Right lobe of liver (tissue), 4 donors: ENCODE measurements at regions not wholly inside any gene's neighbourhood (a gene's known extent, or its start where the extent isn't known, plus 50 kb on each side); places are given as distances from the start of the nearest gene placed in this dataset.

ENCODE experiments used
- CTCF ChIP-seq, 4 donors: fragments of 200-600 bp in 3 of 4; fragments of 450-650 bp in 1 of 4; IDR thresholded peaks; one replicate each; pipeline versions ENCODE4 v1.5.1 to v1.8.0; 2016 to 2022; ENCODE audit warnings: antibody characterized with exemption in 4 of 4, mild to moderate bottlenecking in 2 of 4
- POLR2A ChIP-seq: fragments of 450-650 bp; IDR thresholded peaks from one replicate; pipeline ENCODE4 v1.6.1; 2017; ENCODE audit warnings: antibody characterized with exemption, mild to moderate bottlenecking
- donor health status: DM: no; HTN: no; CAD: no.
- donor health status: DM: no; HTN: no; CAD: no.
- donor health status: DM: no; HTN: yes; CAD: no.

GRCh38 chr13:64935441-64935840 is 2294.7 kb downstream of the PCDH9 start:
- no peak for TF ChIP-seq POLR2A
- TF ChIP-seq CTCF (IDR thresholded peaks at IDR 0.05): no peak
